GM18867 (cell line): ENCODE measurements at regions not wholly inside any gene's neighbourhood (a gene's known extent, or its start where the extent isn't known, plus 50 kb on each side); places are given as distances from the start of the nearest gene placed in this dataset.

ENCODE experiments used
- ATAC-seq: cut with Tn5 transposase; IDR thresholded peaks from one replicate; pipeline ENCODE4 v1.9.1; 2021; ENCODE audit warnings: mild to moderate bottlenecking, moderate library complexity; ENCODE audit not compliant: unreplicated experiment

DNA sequence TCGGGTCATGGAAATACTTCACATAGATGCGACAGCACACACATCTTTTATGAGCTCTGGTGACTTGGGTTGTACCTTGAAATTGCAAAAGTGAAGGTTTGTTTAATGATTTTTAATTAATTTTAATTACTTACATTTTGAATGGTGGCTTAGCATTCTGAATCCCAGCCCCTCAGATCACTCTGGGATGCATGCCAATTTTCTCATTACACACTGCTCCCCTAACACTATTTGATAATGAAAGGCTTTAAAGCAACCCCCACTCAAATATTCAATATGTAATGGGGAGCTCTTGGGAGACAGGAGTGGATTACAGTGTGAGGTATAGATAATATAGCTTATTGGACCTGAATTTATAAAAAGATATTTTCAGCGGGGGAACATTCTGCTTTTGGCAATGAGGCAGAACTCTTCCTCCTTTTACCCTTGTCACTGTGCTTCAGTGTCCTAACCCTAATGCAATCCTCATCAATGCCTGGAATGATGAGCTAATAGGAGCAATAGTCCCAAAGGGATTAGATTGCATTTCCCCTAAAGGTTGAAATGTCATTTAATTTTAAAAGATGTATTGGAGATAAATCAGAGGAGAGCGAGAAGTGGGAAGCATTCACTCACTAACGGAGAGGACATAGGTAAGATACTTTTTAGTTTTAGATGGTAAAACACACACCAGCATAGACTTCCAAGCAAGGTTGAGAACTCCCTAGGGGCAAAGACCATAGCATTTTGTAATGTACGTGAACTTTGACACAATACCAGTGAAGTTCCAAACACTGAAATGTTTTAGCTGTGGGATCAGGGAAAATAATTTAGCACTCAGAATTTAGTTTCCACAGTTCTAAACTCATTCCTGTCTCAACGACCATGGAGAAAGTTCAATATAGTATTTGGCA, 384.1 kb upstream of the PLXNA2 start:
- ATAC-seq, result no peak

DNA sequence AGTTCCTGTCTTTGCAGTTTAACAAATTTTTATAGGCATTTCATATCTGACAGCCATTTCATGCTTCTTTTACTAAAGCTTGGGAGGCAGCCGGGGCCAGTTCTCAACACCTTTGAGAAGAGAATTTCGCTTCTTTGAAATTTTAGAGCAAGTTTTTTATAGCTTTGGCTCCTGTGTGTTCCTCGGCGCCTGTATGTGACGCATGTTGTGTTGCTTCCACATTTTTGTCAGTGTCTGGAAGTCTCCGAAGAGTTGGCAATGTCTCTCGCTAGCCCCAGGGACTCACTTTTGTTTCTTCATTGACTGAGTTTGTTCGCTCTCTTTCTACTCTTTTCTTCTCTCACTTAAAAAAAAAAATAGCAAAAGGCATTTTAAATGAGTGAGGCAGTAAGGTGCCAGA, 386.9 kb upstream of the PLXNA2 start:
- ATAC-seq, result no peak

DNA sequence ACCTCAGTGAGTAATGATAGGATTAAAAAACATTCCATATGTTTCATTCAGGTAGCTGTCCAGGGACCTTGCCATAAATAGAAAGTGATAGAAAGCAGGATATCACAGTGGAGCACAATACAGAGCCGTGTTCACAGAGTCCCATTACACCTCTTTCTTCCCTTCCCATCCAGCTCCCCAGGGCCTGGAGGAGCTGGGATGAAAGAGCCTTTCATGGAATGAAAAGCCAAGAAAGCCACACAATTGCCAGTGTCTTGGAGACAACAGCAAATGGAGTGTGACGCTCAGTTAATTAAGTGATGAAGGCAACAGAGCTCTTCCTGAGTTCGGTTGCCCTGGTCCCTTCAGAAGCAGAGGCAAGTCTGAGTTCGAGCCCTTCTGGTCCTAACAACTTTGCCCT, 387.3 kb upstream of the PLXNA2 start:
- no peak for ATAC-seq

DNA sequence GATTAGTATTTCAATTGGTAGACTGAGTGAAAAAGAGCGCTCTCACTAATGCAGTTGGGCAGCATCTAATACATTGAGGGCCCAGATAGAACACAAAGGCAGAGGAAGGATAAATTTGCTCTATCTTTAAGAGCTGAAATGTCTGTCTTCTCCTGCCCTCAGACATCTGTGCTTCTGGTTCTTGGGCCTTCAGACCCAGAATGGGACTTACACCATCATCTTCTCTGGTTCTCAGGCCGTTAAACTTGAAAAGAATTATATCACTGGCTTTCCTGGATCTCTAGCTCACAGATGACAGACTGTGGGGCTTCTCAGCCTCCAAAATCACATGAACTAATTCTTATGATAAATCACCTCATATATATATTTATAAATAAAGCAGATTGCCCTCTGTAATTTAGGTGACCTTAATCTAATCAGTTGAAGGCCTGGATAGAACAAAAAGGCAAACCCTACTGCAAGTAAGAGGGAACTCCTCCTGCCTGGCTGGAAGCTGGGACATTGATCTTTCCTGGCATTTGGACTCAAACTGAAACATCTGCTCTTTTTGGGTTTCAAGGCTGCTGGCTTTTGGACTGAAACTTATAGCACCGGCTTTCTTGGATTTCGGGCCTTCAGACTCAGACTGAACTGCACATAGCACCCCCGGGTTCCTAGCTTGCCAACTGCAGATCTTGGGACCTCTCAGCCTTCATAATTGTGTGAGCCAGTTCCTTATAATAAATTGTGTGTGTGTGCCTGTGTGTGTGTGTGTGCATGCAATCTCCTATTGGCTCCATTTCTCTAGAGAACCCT, 390.4 kb upstream of the PLXNA2 start:
- no peak for ATAC-seq

DNA sequence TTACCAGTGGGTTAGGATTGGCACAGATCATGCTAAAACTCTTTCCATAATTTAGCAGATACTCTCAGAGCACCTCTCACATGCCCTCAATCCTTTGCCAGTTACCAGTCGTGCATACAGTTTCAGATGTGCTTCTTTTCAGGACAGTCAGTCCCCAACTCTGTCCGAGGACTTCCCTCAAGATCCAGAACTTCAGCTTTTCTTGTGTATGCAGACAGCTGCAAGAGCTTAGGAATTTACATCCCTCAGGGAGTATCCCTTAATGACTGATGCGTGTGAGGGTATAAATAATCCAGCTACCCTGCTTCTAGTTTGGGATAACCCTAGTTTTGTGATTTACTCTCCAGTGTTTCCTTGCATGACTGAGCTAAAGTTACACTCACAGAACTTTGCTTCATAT, 393.0 kb upstream of the PLXNA2 start:
- ATAC-seq, result no peak

DNA sequence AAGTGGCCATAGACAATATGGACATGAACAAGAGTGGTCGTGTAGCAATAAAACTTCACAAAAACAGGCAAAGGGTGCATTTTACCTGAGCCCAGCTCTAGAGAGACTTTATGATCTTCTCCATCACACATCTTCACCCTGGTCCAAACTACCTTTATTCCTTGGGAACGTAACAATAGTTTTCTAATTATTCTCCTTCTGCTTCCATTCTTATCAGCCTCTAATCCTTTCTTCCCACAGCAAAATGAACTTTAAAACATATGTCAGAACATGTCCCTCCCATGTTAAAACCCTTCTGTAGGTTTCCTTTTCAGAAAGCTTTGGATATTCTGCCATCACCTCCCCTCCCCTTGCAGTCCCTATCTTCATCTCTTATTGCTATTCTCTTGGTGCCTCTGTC, 395.2 kb upstream of the PLXNA2 start:
- ATAC-seq, result no peak

DNA sequence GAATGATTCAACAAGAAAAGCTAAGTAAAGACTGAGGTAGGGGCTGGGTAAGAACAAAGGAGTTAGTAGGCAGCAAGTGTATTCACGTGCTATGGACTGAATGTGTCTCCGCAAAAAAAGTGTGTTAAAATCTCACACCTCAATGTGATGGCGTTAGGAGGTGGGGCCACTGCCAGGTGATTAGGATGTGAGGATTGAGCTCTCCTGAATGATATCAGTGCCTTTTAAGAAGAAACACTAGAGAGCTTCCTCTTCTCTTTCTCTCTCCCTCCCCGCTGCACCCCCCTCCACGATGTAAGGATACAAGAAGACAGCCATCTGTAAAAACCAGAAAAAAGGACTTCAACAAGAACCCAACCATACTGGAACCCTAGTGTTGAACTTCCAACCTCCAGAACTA, 396.1 kb upstream of the PLXNA2 start:
- ATAC-seq, result no peak

DNA sequence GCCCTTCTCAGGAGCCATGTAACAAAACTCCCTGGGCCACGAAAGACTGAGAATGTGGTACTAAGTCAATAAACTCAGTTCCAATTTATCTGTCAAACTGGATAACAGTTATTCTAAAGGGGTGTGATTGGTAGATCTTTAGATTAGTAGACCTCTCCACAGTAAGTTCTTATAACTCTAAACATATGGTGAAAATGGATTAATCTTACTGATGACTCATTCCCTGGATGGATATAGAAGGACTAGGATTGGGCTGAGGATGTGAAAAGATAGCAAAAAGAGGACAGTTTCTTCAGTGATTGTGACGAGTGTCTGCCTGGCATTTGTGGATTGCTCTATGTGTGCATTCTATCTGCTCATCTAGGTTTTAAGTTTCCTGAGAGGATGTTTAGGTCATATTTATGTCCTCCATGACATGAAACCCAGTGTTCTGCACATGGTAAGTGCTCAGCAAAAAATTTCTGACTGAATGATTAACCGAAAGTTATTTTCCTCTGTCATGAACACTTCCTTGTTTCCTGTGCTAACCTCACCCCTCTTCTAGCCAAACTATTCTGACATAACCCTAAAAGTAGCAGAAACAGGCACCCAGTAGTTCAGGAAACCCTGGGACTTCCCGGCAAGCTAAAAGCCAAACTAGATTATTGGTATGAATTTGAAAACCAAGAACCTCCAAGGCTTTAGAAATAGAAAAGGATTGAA, 397.5 kb upstream of the PLXNA2 start:
- ATAC-seq, result peak; percentile 53

DNA sequence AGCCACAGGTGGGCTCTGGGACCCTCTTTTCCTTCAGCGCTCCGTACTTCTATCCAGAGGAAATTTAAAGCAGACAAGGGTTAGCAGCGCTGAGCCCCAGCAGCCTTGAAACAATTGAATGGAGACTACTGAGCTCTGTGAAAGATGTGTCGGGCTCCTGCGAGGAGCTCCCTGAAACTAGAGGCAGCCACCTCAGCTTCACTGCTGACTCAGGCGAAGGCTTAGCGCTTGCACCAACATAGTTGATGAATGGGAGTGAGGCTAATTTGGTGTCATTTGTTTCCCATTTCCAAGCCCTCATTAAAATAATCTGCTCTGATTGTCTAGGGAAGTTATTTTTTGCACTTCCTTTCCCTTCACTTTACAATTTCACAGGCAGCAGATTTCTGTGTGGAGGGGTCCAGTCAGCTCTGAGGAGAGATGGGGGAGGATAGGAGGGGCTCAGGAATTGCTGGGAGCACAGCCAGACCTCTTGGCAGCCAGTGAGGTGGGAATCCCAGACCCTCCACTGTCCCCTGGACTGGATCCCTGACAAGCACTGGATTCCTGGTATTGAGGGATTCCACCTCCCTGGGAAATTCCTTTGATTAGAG, 398.9 kb upstream of the PLXNA2 start:
- no peak for ATAC-seq

DNA sequence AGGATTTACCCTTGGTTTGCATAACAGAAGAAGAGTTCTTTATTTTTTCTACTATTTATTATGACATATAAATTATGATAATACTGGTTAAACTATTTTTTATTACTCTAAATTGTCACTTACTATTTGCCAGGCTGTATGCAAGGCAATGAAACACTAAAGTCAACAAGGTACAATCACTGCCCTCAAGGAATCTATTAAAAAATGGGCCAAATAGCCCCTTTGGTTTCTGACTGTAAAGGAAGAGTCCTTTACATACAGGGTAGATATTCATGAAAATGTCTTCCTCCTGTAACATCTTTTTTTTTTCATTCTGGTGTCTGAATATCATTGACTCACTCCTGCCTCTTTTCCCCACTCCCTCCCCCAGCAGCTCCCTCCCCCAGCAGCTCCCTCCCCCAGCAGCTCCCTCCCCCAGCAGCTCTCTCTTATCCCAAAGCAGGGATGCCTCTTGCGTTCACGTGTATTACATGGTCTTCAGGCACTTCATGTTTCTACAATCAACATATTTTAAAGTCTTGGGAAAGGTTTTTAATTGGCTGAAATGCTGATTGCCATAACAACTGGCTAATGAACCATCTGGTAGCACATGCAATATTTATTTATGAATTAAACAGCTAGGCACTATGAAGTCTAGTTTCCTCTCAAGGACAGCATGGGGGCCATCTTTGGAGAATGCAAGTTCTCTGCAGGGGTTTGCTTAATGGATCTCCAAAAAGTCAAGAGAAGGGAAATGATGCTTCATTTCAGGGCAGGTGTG, 400.4 kb upstream of the PLXNA2 start:
- ATAC-seq, result no peak

DNA sequence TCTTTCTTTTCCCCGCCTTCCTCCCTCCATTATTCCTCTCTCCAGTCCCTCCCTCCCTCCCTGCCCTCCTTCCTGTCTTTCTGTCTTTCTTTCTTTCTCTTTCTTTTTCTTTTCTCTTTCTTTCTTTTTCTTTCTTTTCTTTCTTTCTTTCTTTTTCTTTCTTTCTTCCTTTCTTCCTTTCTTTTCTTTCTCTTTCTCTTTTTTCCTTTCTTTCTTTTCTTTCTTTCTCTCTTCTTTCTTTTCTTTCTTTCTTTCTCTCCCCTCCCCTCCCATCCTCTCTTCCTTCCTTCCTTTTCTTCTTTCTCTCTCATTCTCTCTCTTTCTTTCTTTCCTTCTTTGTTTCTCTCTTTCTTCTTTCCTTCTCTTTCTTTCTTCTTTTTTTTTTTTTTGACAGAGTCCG, 402.2 kb upstream of the PLXNA2 start:
- ATAC-seq, result no peak

DNA sequence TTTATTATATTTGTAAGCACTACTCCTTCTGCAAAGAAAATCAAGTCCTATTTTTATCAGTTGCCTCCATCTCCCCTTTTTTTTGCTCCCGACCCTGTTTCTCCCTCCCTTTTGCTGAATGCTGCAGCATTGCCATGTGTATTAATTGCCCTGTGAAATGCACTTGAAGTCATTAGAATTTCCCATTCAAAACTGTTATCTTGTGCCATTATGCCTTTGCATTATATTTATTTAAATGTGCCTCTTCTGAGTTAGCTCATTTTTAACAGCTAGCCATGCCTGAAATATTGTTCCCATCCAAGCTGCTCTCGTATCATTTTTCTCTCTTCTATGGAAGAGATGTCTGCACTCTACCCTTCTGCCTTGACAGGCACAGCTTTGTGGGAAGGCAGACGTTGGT, 404.0 kb upstream of the PLXNA2 start:
- no peak for ATAC-seq

DNA sequence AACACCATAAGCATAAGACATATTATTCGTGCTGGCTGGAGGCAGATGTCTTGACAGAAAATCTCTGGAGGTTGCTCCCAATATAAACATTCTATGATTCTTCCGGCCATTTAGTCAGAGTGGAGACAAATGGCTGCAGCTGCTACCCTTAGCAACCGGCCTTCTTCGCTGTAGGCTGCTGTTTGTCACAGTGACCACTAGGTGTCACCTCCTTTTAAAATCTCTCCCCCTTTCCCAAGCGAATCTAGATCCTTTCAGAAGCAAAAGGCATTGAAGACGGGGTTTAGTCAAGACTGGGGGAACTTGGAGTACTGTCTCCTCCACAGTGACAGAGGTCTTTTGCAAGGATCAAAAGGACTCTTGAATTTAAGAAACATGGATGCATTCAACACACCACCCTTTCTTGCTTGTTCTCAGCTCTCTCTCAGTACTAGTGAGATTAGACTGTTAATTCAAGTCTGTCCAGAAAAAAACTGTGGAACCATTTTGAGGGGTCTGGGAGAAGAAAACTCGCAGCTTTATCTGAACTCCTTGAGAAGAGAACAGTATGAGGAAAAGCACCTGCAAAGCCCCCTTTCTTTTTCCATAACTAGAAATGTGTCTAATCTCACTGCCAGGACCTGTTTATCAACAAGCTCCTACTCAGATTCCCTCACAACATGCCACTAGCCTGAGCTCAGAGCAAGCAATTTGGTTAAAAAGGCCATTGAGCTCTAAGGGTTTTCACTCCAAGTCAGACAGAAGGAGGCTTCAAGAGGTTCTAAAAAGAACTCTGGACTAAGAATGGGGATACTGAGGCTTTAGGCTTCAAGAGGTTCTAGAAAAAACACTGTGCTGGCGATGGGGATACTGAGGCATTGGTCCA, 408.3 kb upstream of the PLXNA2 start:
- peak; percentile 88 for ATAC-seq

DNA sequence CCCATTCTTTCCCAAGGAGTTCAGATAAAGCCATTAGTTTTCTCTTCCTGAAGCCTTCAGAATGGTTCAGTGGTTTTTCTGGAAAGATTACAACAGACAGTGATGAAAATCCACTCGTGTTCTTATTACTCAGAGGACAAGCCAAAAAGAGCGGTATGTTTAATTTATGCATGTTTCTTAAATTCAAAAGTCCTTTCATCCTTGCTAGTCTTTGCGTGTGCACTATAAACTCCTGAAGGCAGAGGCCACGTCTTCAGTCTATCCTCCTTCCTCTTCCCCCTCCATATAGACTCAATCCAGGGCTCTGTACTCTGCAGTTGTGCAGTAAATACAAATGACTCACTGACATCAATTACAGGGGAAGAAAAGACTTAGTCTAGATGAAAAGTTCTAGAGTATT, 409.2 kb upstream of the PLXNA2 start:
- no peak for ATAC-seq

DNA sequence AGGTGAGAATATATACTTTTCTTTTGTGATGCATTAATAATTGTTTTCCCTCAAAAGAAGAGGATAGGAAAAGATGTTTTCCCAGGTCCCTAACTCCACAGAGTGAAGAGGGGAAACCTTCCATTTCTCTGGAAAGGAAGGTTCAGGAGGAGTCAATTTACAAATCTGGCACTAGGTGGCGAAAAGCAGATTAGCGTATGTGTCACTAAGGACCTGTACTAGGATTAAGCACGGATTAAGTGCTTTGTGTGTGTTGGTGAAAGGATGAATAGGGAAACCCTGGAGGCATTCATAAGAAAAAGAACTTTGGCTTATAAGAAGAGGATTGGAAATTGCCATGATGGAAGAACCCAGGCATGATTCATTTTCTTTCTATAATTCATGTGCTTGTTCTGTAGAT, 410.1 kb upstream of the PLXNA2 start:
- no peak for ATAC-seq

DNA sequence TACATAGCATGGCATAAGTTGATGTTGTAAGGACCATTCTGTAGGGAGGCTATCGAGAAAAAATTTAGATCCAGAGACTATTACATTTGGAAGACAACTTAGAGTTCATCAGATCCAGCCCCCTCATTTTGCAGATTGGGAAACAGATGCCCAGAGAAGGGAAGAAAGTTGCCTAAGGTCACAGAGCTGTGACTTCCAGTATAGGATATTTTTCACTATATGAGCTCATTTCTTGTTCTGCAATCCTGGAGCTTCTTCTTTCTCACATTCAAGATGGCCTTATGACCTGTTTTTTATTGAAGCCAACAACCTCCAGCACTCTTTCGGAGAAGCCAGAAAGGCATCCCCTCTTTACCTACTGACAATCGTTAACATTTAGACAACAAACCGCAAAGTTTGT, 421.8 kb upstream of the PLXNA2 start:
- no peak for ATAC-seq

DNA sequence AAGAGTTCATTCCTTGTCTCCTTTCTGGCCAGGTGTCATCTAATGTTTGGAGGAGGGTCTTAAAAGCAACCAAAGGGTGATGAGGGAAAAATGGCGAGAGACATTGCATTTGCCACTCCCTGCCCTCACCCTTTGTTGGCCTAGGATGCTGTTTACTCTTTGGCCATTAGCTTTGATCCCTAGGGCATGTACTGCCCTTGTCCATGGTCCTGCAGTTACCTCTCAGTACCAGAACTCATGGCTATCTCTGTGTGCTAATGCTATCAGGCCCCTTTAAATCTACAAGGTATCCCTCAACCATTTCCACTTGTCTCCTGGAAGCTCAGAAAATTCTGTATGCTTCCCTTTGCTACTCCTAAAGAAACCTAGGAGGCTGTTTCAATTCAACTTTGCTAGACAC, 424.8 kb upstream of the PLXNA2 start:
- no peak for ATAC-seq

DNA sequence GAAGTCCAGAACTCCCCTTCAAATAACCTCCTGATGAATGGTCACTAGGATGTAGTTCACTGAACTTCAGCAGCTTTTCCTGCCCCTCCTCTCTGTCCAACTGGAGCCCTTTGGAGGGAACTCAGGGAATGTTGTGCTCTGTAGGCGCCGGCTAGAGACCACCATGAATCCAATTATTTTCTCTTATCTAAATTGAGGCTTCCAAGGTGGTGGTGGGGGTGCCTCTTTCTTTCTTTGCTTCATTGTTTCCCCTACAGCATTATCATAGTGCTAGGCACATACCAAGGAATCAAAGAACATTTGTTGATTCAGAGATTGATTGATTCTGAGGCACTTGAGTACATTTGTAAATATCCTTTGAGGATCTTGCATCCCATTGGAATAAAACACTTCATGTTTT, 426.6 kb upstream of the PLXNA2 start:
- no peak for ATAC-seq

DNA sequence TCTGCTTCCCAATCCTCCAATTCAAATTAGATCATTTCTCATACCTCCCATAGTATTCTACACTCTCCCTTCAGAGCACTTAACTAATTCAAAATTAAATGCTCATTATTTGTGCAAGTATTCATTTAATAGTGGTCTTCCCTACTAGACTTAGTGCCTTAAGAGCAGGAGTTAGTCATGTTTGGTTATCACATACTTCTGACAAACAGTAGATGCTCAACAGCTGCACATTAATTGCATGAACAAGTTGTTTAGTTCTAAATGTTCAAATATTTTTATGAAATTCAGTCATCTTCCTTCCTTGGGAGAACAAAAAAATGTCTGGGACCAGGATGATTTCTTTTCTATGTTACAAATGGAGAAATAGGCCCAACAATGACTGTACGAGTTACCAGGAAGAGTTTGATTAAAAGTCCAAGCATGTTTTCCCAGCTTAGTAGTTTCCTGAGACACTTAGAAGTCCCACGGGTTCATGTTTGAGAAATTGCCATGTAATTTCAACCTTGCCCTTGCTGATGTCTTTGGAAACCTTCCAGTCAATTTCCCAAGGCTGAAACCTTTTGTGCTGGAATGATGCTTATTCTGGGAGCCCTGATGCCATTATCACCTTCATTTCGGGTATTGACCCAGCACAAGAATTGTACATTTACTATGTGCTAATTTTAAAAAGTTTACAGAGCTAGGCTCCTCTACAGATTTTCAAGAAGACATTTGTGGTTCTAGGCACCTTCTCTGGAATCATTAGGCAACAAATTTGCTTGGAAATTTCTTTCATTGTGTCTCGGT, 437.9 kb upstream of the PLXNA2 start:
- no peak for ATAC-seq
